ENCODE measurements at regions not wholly inside any gene's neighbourhood (a gene's known extent, or its start where the extent isn't known, plus 50 kb on each side); places are given as distances from the start of the nearest gene placed in this dataset.

DNA sequence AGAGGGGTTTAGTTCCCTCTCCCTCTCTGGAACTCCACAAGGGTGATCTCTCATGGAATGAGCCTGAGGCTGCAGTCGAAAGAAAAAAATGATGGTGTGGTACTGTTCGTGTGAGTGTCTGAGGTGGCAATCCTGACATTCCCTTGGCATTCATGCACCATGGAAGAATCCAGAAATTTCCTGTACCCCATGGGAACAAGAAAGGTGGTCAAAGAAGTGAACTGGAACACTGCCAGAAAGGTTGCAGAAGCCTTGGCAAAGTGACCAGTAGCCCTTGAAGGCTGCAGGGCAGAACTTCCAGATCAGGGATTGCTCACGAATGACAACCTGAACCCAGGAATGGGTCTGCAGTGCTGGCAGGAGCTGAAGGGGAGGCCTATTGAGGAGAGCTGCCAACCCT lies 394.7 kb downstream of the CD83 start:
- no peak for DNase-seq (ENCODE audit: low spot score)
- Histone ChIP-seq H3K9me3 (ENCODE audit: low read depth) (no peaks in the 10 kb centered on the region), H3K36me3 (replicated peaks; ENCODE audit: insufficient read depth, low read depth) (no peaks in the 10 kb centered on the region), H3K27me3 (no peaks in the 10 kb centered on the region), H3K79me2 (no peaks in the 10 kb centered on the region), H3K9me2 (replicated peaks; ENCODE audit: insufficient read depth) (no peaks in the 10 kb centered on the region), H3K4me3 (no peak overlapping the region), H4K20me1 (ENCODE audit: insufficient read depth, poor library complexity, severe bottlenecking) (no peaks in the 10 kb centered on the region), H3K4me2 (no peak overlapping the region), H3K27ac (no peak overlapping the region), H3K4me1 (ENCODE audit: insufficient read depth) (no peaks in the 10 kb centered on the region), H2AFZ (no peak overlapping the region)
- no peak for TF ChIP-seq EZH2phosphoT487 (IDR thresholded peaks at IDR 0.05; ENCODE audit: low read depth, severe bottlenecking, unreplicated experiment)
- 97% methylated on average over 3 of the region's 3 CpGs for WGBS (ENCODE audit: low lambda C conversion rate, missing lambda C conversion rate)

DNA sequence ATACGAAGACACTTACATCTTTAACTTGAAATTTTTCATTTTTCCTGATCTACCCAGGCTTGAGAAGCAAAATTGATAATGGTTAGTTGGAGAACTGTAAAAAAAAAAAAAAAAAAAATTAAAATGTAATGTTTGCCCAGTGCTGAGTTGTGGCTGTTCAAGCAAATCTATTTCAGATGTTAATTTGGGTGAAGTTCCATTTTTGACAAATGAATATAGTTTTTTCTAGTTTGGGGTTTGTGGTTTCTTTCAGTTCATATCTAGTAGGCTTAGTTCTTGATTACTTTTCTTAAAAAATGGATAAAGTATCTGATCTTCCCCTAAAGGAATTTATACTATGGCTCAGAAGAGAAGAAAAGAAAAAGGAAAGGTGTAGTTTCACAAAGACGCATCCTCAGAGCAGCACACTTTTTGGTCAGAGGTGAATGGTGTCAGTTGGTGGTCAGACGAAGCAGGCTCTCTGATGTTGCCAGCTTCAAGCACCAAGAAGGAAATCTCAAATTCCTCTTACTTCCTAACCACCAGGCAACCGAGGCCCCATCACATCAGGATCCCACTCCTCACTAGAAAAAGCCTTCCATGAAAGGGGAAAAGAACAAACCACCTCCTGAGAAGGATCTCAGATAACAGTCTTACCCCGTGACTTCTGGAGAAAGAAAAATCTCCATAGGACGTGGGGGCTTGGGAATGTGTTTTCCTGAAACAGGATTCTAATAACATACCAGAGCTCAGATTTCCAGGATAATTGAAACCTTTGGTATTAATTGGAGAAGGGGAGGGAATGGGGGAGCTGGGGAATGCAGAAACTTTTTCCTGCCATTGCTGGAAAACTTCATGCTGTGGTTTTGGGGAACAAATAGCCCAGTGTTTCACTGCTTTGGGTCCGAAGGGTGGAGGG lies 396.2 kb downstream of the CD83 start:
- 61% methylated on average over 7 of the region's 7 CpGs for WGBS (ENCODE audit: low lambda C conversion rate, missing lambda C conversion rate)
- Histone ChIP-seq H3K4me1 (ENCODE audit: insufficient read depth) (no peaks in the 10 kb centered on the region), H3K27me3 (no peaks in the 10 kb centered on the region), H3K9me2 (replicated peaks; ENCODE audit: insufficient read depth) (no peaks in the 10 kb centered on the region), H3K4me3 (no peak overlapping the region), H4K20me1 (ENCODE audit: insufficient read depth, poor library complexity, severe bottlenecking) (no peaks in the 10 kb centered on the region), H3K36me3 (replicated peaks; ENCODE audit: insufficient read depth, low read depth) (no peaks in the 10 kb centered on the region), H3K79me2 (no peaks in the 10 kb centered on the region), H3K27ac (no peak overlapping the region), H3K9me3 (ENCODE audit: low read depth) (no peaks in the 10 kb centered on the region), H3K4me2 (no peak overlapping the region), H2AFZ (no peak overlapping the region)
- DNase-seq (ENCODE audit: low spot score), result no peak
- TF ChIP-seq EZH2phosphoT487 (IDR thresholded peaks at IDR 0.05; ENCODE audit: low read depth, severe bottlenecking, unreplicated experiment) (no peak), EZH2 (IDR thresholded peaks at IDR 0.05; ENCODE audit: borderline replicate concordance) (no peak)
- TF ChIP-seq, protein P1, sequence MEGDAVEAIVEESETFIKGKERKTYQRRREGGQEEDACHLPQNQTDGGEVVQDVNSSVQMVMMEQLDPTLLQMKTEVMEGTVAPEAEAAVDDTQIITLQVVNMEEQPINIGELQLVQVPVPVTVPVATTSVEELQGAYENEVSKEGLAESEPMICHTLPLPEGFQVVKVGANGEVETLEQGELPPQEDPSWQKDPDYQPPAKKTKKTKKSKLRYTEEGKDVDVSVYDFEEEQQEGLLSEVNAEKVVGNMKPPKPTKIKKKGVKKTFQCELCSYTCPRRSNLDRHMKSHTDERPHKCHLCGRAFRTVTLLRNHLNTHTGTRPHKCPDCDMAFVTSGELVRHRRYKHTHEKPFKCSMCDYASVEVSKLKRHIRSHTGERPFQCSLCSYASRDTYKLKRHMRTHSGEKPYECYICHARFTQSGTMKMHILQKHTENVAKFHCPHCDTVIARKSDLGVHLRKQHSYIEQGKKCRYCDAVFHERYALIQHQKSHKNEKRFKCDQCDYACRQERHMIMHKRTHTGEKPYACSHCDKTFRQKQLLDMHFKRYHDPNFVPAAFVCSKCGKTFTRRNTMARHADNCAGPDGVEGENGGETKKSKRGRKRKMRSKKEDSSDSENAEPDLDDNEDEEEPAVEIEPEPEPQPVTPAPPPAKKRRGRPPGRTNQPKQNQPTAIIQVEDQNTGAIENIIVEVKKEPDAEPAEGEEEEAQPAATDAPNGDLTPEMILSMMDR (IDR thresholded peaks at IDR 0.05; ENCODE audit: poor library complexity), result no peak

DNA sequence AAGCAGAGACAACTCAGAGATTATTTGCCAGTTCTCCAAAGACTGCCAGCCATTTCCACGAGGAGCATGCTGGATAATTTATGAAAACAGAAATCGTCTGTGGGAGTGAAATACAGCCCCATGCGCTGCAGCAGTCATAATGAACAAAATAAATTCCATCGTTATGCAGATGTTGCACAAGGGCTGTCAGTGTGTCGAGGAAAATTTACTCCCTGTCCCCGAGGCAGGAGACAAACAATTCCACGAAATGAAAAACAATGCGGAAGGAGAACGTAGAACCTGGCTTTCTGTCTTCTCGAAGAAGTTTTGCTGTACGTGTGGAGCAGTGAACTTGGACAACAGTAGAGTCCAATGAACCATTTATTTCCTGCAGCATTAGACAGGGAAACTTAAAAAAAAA lies 399.4 kb downstream of the CD83 start:
- TF ChIP-seq, protein P1 (IDR thresholded peaks at IDR 0.05; ENCODE audit: poor library complexity), result no peak
- no peak for TF ChIP-seq EZH2 (IDR thresholded peaks at IDR 0.05; ENCODE audit: borderline replicate concordance)
- TF ChIP-seq EZH2phosphoT487 (IDR thresholded peaks at IDR 0.05; ENCODE audit: low read depth, severe bottlenecking, unreplicated experiment), result no peak
- Histone ChIP-seq H3K79me2 (no peaks in the 10 kb centered on the region), H4K20me1 (ENCODE audit: insufficient read depth, poor library complexity, severe bottlenecking) (no peaks in the 10 kb centered on the region), H3K27ac (no peak overlapping the region), H3K36me3 (replicated peaks; ENCODE audit: insufficient read depth, low read depth) (no peaks in the 10 kb centered on the region), H3K4me2 (no peak overlapping the region), H3K27me3 (no peaks in the 10 kb centered on the region), H2AFZ (no peak overlapping the region), H3K4me3 (no peak overlapping the region), H3K9me2 (replicated peaks; ENCODE audit: insufficient read depth) (no peaks in the 10 kb centered on the region), H3K9me3 (ENCODE audit: low read depth) (no peaks in the 10 kb centered on the region), H3K4me1 (ENCODE audit: insufficient read depth) (no peaks in the 10 kb centered on the region)
- DNase-seq (ENCODE audit: low spot score), result no peak
- 91% methylated on average over 11 of the region's 11 CpGs for WGBS (ENCODE audit: low lambda C conversion rate, missing lambda C conversion rate)

DNA sequence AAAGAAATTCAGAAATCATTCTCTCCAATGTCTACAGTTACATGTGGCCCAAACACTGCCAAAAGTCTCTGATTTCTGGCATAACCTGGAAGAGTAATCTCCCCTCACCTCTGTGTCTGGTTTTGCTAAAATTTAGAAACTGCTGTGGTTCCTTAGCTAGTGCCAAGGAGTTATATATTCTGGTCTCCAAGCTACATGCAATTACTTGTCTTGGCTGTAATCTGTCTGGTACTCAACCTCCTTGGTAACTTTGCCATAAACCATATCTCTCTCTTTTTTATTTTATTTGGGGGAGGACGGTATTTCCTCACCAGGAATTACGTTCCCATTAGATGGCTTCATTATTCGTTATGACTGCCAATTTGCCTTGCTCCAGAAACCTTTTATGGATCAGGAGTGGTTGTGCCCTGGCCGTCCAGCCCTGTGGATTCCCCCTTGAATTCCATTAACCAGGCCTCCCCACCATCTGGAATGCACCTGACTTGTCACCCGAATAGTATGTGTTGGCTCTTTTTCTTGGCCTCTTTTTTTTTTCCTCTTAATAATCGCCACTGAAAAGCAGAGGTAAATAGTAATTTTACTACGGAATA lies 400.0 kb downstream of the CD83 start:
- Histone ChIP-seq H3K9me2 (replicated peaks; ENCODE audit: insufficient read depth) (no peaks in the 10 kb centered on the region), H3K79me2 (no peaks in the 10 kb centered on the region), H4K20me1 (ENCODE audit: insufficient read depth, poor library complexity, severe bottlenecking) (no peaks in the 10 kb centered on the region), H3K4me1 (ENCODE audit: insufficient read depth) (no peaks in the 10 kb centered on the region), H3K4me3 (no peak overlapping the region), H3K9me3 (ENCODE audit: low read depth) (no peaks in the 10 kb centered on the region), H3K36me3 (replicated peaks; ENCODE audit: insufficient read depth, low read depth) (no peaks in the 10 kb centered on the region), H3K27ac (no peak overlapping the region), H2AFZ (no peak overlapping the region), H3K27me3 (no peaks in the 10 kb centered on the region), H3K4me2 (no peak overlapping the region)
- DNase-seq (ENCODE audit: low spot score), result no peak
- TF ChIP-seq, protein P1 (IDR thresholded peaks at IDR 0.05; ENCODE audit: poor library complexity), result no peak
- TF ChIP-seq EZH2phosphoT487 (IDR thresholded peaks at IDR 0.05; ENCODE audit: low read depth, severe bottlenecking, unreplicated experiment) (no peak), EZH2 (IDR thresholded peaks at IDR 0.05; ENCODE audit: borderline replicate concordance) (no peak)
- 88% methylated on average over 7 of the region's 7 CpGs for WGBS (ENCODE audit: low lambda C conversion rate, missing lambda C conversion rate)
